Glomerular endothelial cell (primary cell): ENCODE measurements at regions not wholly inside any gene's neighbourhood (a gene's known extent, or its start where the extent isn't known, plus 50 kb on each side); places are given as distances from the start of the nearest gene placed in this dataset.

Experiments used
- DNase-seq: peaks from one replicate; pipeline ENCODE4 v3.0.0-alpha.2; 2011; ENCODE audit warnings: low read depth, low spot score; ENCODE audit errors: extremely low read depth

- no peak for DNase-seq
These were observed 200.0 kb upstream of the TCF21 start for GRCh38 chr6:133688705-133689492.

GRCh38 chr6:133689863-133690262 lies 199.1 kb upstream of the TCF21 start:
- DNase-seq: no peak

GRCh38 chr6:133693565-133693964 lies 195.3 kb upstream of the TCF21 start:
- DNase-seq: no peak

- DNase-seq: no peak
These were observed 191.7 kb upstream of the TCF21 start for GRCh38 chr6:133697185-133697584.

- DNase-seq: no peak
These were observed 191.2 kb upstream of the TCF21 start for GRCh38 chr6:133697666-133698065.

GRCh38 chr6:133698272-133698671 lies 190.6 kb upstream of the TCF21 start:
- no peak for DNase-seq

- no peak for DNase-seq
These were observed 189.1 kb upstream of the TCF21 start for GRCh38 chr6:133699741-133700385.

GRCh38 chr6:133701633-133702331 lies 187.1 kb upstream of the TCF21 start:
- no peak for DNase-seq

GRCh38 chr6:133704371-133704770 lies 184.5 kb upstream of the TCF21 start:
- no peak for DNase-seq

GRCh38 chr6:133705066-133705465 lies 183.8 kb upstream of the TCF21 start:
- DNase-seq: no peak

GRCh38 chr6:133705731-133706130 lies 183.2 kb upstream of the TCF21 start:
- DNase-seq: no peak

GRCh38 chr6:133707456-133707855 lies 181.5 kb upstream of the TCF21 start:
- peak; percentile 68 for DNase-seq

GRCh38 chr6:133710826-133711225 lies 178.1 kb upstream of the TCF21 start:
- no peak for DNase-seq

- DNase-seq: no peak
These were observed 173.6 kb upstream of the TCF21 start for GRCh38 chr6:133715270-133715669.

- DNase-seq: no peak
These were observed 164.2 kb upstream of the TCF21 start for GRCh38 chr6:133724726-133725125.

- DNase-seq: no peak
These were observed 162.7 kb upstream of the TCF21 start for GRCh38 chr6:133726188-133726587.

GRCh38 chr6:133730881-133731280 lies 158.0 kb upstream of the TCF21 start:
- DNase-seq: no peak

GRCh38 chr6:133740218-133740617 lies 148.7 kb upstream of the TCF21 start:
- DNase-seq: no peak

- DNase-seq: no peak
These were observed 148.1 kb upstream of the TCF21 start for GRCh38 chr6:133740816-133741215.

GRCh38 chr6:133741375-133741861 lies 147.5 kb upstream of the TCF21 start:
- no peak for DNase-seq

- DNase-seq: no peak
These were observed 145.3 kb upstream of the TCF21 start for GRCh38 chr6:133743621-133744020.

- DNase-seq: no peak
These were observed 142.5 kb upstream of the TCF21 start for GRCh38 chr6:133746417-133746770.
